COLO668 (cell line): ENCODE measurements at regions not wholly inside any gene's neighbourhood (a gene's known extent, or its start where the extent isn't known, plus 50 kb on each side); places are given as distances from the start of the nearest gene placed in this dataset.

Experiments
- DNase-seq: peaks from one replicate; lab custom pipeline; 2025; ENCODE audit not compliant: unreplicated experiment; lab: John Stamatoyannopoulos, UW

DNA sequence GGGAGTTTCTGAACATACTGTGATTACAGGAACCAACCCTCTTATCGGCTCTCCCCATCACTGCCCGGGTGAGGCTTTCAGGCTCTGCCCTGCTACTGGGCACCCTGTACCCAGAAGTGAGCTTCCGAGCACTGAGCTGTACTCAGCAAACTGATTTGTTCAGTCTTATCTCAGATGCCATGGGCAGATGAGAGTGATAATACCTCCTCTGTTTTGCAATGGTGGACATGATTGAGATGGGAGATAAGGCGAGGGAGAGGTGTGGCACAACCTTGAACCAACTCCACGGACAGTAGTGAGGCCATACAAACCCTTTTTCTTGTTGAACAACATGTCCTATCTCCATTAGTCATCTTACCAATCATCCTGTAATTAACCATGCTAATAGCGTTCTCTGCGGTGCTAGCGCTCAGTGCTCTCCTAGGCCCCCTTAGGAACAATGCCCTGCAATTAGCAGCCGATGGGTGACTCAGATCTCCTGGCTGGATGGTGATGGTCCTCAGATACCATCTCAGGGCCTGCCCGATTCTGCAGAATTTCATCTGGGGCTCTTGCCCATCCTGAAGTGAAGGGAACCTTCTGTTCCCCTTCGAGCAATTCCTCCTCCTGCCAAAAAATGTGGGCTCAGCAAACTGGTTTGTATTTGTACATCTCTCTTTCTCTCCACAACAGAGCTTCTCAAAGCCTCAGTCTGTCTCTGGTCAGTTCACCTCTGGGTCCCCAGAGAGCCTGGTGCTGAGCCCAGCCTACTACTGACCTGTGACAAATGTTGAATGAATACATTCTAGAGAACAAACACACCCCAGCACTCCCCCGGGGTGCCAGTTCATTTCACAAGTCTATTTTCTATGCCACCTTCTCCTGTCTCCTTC, 139.3 kb upstream of the IRX3 start:
- DNase-seq = no peak

DNA sequence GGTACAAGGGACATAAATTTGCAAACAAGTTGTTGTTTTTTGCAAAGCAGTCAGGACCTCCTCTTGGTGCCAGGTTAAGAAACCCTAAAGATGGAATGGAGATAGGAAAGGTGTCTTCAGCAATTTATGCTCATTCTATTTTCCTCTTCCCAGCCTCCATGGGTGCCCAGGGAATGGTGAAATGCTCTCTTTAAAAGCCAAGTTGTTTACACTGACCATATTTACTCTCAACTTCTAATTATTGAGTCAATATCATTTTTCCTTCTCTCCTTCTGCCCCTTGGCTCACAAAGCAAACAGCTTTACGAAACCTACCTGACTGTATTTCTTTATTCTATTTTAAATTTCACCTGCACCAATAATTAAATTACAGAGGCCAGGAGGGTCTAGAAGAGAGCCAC, 138.5 kb upstream of the IRX3 start:
- no peak for DNase-seq

DNA sequence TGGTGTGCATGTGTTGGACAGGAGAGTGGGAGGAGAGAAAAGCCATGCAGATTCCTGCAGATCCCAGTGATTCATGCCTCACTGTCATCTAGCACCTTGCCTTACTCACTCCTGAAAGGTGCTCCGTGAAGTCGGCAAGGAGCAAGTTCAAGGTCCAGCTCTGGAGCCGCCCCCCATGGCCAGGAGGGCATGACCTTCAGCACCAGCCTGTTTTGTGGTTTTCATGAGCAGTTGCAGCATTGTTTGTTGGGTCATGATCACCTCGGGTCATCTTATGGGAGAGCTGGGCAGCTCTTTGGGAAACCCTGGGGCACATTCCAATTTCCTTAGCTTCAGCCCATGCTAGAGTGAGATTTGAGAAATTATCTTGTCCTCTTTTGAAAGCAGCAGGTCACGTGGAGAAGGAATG, 137.5 kb upstream of the IRX3 start:
- no peak for DNase-seq

DNA sequence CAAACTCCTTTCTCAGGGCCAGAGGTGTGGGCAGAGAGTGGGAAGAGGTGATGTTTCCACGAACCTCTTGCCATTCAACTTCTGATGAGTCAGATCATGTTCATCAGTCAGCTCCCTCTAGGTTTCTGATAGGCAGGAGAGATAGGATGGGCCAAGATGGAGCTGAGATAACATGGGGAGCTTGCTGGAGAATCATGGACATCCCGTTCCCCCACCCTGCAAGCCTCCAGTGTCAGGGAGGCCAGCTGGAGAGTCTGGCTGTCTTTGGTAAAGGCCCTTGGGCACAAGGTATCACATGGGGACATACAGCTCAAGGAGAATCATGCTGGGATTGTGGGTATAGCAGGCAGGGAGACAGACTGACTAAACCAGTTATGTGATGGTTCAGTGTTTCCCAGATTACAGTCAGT, 136.0 kb upstream of the IRX3 start:
- DNase-seq = no peak

DNA sequence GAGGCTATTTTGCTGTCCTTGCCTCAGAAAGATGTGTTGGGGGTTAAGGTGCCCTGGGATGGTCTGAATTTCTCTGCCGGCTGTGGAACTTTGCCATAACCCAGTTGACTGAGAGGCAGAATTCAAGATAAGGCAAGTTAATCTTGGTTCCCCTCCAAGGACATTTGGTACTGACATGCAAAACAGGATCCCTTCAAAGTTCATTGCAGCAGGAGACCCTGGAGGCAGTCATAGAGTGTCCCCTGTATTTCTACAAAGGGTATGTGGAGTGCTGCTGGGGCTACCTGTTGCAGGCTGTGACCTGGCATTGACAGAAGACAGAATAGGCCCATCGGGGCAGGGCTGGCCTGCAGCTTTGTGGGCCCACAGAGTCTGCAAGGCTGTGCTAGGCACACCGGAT, 135.6 kb upstream of the IRX3 start:
- DNase-seq = no peak

DNA sequence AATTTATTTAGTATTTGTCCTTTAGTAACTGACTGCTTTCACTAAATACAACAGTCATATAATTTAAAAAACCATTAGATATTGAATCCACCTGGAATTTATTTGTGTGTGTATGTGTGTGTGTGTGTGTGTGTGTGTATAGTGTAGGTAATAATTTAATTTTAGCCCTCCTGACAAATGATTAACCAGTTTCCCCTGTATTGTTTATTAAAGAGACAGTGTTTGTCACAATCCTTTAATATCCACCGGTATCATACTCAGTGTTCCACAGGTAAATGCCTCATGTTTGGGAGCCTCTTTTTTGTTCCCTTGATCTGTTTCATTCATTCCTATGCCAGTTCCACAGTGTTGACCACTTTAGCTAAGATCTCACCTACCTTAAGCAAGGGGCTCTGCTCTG, 134.6 kb upstream of the IRX3 start:
- no peak for DNase-seq

DNA sequence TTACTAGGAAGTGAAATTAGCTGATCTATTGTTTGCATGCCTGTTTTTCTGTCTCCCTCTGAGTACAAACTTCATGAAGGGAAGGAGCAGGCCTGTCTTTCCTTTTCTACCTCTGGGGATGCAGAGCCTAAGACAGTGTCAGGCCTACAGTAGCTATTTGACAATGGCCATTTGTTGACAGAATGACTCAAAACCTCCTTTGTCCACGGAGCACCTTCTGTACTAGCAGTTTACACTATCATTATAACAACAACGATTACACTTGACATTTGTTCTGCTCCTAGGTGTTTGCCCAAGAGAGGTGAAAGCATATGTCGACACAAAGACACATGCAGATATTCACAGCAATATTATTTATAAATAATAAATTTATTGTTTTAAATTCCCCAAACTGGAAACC, 132.3 kb upstream of the IRX3 start:
- DNase-seq = no peak

DNA sequence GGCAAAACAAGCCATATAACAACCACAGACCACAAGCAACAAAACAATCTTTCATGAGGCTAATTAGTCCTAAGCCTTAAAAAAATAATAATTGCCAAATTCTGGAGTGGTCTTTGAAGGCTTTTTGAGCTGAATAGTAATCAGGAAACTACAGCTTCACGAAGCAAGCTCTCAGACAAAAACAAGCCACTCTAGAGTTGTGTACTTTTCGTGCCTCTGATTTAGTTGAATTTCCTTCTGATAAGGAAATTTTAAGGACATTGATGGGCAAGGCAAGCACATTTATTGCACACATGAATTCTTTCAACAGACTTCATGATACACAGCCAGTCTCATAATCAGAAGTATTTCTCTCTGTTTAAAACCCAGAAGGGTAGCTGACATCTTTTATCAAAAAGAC, 130.8 kb upstream of the IRX3 start:
- no peak for DNase-seq

DNA sequence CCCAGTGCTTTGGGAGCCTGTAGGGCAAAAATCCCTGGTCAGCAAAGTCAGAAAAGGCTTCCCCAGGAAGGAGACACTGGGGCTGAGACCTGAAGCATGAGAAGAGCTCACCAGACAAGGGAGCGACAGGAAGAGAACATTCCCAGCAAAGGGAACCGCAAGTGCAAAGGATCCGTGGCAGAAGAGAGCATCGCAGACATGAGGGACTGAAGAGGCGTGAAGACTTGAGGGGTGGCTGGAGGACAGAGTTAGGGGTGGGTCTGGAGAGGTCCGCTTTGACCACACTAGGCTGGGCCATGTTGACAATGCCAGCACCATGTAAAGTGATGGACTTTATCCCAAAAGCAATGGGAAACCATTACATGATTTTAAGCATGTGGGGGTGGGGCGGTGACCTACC, 128.1 kb upstream of the IRX3 start:
- DNase-seq = no peak

DNA sequence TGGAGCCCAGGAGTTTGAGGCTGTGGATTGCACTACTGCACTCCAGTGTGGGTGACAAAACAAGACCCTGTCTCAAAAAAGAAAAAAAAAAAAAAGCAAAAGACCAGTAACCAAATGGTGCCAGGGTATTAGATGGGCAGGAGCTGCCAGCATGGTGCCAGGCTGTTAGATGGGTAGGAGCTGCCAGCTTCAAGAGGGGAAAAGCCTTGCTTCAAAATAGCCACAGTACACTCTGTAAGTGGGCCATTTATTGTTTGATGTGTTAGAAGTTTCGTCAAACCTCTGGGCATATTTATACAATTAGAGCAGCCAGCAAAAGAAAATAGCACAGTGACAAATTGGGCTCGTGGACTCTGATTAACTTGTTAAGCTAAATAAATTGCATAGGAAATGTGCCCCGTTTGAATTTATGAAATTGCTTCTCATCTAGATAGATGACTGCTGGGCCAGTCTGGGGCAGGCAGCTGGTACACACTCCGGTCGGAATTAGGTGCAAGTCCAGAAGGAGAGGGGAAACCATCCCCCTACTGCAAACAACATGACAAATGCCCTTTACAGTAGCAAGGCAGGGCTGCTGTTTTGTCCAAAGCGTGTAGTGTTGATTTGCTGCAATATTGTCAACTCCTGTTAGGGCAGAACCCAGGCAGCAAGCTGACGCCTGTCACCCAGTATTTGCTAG, 126.3 kb upstream of the IRX3 start:
- DNase-seq = no peak

DNA sequence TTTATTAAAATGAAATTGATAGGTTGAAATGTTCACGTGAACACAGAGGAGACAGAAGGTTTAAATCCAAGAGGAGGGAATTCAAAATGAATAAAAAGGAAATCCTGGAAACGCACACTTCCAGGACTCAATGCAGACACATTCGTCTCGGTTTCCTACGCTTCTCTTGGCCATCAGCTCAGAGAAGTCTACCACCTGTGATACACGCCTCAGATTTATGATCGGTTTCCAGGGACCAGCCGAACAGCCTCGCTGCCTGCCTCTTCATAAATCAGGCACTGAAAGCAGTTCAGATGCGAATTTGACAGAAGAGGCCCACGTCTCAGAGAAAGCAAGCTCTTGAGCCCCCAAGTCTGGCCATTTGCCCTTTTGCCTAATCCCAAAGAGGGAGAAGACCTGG, 125.5 kb upstream of the IRX3 start:
- DNase-seq = no peak

DNA sequence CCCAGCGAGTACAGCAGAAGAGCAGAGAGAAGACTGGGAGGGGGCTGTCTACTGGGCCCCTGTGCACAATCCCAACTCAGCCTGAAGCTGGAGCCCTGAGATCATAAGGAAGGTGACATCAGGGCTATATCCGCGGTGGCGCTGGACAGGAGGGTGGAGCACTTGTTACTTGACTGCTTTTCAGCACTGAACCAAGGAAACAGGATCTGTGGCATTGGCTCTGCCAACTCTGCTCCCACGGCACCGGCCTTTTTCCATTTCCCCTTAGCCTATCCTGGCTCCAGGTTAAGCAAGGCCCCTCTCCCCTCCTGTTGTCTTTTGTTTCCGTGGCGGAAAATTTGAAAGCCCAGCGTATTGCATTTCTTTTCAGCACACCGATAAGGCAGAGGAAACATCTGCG, 125.0 kb upstream of the IRX3 start:
- no peak for DNase-seq

DNA sequence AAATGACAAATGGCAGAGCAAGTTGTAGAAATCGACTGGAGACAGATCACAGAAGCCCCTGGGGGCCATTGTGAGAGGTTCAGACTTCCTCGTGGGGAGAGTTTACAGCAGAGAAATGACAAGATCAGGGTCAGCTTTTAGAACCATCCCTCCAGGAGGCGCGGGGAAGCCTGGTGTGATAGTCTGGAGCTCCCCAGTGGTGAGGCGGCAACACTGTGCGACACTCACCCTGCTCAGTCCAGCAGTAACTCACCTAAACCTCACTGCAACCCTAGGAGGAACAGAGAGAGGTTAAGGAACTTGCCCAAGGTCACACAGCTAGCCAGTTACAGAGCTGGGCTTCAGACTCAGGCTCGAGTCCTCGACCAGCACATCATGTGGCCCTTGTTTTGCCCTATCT, 123.4 kb upstream of the IRX3 start:
- no peak for DNase-seq

DNA sequence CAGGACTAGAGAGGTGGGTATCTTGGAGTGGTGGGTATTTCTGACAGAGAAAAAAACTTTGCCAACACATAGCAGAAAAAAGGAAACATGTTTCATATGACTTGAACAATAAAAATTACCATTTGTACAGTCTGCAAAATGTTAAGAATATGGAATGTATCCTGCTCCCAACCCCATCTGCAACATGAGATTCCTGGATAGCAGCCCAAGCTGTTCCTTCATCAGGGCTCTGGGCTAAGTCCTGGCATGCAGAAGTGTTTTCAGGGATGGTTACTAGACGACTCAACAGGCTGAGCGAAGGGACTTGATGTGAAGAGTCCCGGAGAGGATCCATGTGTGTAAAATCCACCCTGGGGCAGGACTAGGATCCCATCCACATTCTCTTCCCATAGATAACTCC, 121.0 kb upstream of the IRX3 start:
- DNase-seq = no peak

DNA sequence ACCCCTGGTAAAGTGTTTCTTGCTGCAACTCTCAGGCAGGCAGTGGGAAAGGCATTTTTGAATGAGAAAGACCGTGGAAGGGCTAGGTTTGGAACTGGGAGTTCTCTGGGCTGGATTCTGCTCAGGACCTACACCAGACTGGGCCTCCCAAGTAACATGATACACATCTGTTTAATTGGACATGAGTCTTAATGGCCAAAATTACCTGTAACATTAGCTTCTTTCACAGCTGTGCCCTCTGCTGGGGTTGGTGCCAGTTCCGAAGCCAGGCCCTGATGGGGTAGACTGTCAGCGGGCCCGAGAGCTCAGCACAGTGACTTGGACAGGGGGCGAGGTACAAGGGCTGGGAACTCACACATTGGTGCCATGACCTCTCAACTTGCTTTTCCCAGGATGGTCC, 118.9 kb upstream of the IRX3 start:
- DNase-seq = no peak

DNA sequence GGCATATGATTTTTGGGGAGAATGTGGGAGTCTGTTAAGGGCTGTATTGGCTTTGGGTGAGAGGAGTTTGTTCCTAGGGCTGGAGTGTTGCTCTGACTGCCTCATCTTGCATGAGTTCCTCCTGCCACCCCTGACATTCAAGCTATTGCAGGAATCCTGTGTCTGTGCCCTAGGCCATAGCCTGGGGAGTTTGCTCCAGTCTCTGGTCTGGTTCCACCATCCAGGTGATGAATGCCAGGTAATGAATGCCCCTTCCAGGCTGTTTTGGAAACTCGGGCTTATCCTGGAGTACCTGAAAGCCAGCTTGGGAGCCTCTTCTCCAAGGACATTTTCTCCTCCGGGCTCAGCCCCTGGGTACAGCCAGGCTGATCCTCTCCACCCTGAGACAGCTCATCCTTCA, 117.0 kb upstream of the IRX3 start:
- no peak for DNase-seq

DNA sequence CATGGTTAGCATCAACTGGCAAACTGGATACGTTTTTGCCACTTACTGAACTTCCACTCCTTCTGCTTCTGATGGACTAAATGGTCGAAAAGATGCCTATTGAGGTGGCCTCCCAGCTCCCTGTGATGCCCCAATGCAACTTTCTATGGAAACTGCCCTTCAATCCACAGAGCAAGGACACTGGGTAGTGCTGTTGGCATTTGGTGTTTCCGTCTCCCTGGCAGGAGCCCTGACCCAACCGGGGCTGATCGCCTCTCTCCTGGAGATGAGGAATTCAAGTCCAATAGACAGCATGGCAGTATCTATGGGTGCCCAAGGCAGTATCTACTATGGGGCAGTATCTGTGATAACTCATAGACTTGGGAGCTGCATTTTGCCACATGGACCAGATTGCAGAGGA, 116.3 kb upstream of the IRX3 start:
- no peak for DNase-seq

DNA sequence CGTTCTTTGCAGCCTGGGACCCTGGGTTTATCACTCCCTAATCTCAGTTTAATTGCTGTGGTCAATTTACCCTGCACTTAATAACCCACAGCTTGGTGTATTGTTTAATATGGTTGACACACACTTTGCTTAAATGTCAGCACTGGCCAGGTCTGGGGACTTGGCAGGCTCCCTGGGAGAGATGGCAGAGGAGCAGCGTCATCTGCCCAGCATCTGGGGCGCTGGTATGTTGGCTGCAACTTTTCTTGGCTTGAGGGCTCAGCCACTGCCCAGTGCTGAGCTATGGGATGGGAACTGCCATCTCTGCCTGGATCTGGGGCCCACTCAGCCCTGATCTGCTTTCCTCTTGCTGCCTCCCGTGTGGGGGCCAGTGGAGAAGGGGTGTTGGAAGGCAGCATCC, 115.7 kb upstream of the IRX3 start:
- no peak for DNase-seq

DNA sequence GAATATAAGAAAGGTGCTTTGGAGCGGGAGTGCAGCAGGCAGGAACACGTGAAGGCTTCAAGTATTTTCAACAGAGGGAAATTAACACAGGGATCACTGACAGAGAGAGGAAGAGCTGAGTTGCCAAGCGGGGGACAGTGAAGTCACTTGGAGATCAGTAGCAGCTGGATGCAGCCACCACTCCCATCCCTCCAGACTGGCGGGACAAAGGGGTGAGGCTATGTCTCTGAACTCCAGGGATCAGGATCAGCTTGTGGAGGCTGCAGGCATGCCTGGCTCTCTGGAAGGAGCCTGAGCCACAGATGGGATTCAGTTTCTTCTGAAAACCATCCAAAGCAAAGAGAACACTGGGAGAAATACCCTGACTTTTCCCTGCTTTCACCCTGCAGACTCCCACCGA, 113.7 kb upstream of the IRX3 start:
- DNase-seq = no peak

DNA sequence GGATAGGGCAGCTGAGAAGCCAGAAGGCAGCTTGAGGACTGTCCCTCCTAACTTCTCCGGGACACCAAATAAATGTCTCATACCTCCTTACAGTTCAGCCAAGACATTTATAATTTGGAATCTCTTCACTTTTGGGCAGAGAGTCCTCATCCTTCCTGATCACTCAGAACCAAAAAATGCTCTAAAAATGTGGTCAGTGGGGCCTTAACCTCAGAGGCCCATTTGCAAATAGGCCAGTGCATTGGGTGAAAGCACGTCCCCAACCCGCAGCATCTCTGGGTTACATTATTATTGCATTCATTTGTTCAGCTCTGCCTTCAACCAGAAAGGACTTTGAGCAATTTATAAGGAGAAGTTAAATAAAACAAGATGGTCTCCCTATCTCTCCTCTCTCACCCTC, 112.4 kb upstream of the IRX3 start:
- no peak for DNase-seq

DNA sequence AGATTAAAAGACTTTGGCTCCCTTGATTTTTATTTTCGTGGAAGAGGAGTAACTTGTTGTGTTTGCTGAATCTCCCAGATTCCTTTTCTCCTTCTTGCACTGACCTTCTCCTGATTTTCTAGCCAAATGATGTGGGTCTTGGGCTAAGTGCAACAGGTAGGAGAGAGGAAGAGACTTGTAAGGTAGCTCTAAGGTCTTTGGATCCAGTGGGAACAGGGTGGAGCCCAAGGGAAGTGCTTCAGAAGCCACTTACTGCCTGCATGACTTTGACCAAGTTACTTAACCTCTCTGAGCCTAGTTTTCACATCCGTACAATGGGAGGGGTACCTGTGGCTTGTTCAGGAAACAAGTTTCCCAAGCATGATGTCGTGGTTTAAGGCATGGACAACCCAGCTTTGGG, 111.3 kb upstream of the IRX3 start:
- no peak for DNase-seq

DNA sequence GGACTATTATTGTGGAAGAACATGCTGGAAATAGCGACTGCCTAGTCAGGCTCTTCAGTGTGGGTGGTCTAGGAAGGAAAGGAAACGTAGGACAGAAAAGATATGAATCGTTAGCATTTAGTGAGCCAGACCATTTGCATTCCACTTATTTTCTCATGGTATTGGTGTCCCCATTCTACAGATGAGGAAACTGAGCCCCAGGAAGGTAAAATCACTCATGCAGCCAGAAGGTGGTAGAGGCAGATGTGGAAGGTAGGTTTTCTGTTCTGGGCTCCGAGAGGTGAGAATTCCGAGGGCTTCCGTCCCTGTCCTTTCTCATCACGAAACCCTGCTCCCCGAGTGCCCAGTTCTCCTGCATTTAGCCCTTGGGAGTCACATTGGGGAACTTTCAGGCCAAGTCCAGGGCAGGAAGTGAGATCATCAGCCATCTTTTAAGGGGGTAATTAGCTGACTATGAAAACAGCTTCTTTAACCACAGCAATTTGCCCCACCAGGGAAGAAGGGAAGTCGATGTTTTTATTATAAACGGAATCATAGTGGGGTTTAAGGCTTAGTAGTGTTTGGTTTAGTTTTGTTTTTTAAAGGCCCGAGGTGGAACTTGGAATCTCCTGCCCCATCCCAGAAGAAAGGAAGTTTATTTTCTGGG, 110.7 kb upstream of the IRX3 start:
- no peak for DNase-seq
